Stimulated activated CD8-positive, alpha-beta memory T cell treated with anti-CD3 and anti-CD28 coated beads, Interleukin-4, amount 100 ng/mL, for 48 hours (primary cell): ENCODE measurements at regions not wholly inside any gene's neighbourhood (a gene's known extent, or its start where the extent isn't known, plus 50 kb on each side); places are given as distances from the start of the nearest gene placed in this dataset.

Experiments
- DNase-seq: peaks from one replicate; pipeline ENCODE4 v3.0.0-alpha.2; 2020

DNA sequence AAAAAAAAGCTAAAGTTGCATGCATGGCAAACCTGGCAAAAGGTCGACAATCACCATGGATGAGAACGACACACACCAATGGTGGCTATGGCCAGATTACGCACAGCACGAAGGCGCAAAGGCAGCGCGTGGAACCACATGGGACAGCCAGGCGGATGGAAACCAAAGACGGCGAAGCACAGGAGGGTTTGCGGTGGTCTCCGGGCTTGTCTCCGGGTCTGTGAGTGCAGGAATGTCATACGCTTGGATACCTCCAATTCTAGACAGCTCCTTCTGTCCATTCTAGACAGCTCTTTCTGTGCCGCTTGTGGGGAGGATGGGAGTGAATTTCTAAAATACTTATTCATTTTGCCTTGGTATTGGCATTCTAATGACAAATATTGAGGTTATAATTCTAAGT, 685.4 kb downstream of the BRD1 start:
- DNase-seq: no peak

GRCh38 chr22:49141761-49142160, 685.9 kb downstream of the BRD1 start:
- DNase-seq: no peak

DNA sequence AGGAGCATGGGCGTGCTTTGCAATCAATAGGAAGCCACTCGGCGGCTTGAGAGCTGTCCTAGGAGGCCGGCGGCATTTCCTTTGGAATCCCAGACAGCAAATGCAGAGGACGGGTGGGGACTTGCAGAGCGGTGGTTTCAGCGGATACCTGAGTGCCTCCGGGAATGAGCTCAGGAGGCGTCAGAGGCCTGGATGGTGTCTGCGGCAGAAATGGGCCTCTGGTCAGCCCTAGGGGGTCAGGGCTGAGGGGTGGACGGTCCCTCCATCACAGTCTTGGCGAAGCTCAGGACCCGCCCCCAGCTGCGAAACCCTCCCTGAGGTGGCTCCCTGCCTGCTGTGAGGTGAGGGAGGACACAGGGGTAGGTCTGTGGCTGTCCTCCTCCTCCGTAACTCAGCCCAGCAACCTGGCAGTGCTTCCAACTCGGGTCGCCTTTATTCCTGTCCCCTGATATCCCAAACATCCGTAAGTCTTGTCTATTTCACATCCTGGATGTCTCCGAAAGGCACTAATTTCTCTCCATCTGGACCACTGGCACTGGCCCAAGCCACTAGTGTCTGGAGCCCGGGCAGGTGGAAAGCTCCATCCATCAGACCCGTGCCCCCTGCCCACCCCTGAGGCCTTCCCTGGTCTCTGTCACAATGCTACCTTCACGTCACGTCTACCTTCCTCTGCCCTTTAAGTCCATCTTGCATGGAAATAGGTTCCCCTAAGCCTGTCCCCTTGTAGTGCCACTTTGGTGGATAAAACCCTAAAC, 686.6 kb downstream of the BRD1 start:
- no peak for DNase-seq

DNA sequence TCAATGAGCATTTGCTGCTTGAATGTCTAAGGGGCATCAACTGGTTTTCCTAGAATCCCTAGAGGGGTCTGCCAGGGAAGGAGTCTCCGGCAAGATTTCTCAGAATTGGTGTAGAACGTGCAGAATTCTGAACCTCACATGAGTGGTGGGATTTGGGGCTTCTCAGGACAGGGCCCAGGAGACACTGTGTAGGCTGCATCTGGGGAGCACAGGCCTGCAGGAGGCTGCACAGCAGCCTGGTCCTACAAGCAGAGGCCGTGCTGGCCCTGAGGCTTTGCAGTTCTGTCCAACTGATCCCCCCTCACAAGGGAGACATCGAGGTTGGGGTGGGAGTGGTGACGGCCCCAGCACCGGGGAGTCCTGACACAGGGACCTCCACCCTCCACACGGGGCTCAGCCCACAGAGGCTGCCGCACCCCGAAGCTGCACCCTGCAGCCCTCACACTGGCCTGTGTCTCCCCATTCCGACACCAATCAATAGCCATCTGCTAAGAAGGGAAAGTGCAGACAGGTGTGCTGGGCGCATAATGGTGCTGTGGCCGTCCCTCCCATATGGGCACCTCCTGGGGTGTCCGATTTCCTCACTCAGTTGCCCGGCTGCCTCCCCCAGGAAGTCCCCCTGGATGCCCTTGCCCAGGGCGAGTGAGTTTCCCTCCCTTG, 688.1 kb downstream of the BRD1 start:
- DNase-seq: no peak

GRCh38 chr22:49138250-49138790, 689.4 kb downstream of the BRD1 start:
- no peak for DNase-seq

GRCh38 chr22:49137206-49137840, 690.4 kb downstream of the BRD1 start:
- no peak for DNase-seq

GRCh38 chr22:49136816-49137180, 690.9 kb downstream of the BRD1 start:
- no peak for DNase-seq

GRCh38 chr22:49136041-49136815, 691.4 kb downstream of the BRD1 start:
- no peak for DNase-seq

DNA sequence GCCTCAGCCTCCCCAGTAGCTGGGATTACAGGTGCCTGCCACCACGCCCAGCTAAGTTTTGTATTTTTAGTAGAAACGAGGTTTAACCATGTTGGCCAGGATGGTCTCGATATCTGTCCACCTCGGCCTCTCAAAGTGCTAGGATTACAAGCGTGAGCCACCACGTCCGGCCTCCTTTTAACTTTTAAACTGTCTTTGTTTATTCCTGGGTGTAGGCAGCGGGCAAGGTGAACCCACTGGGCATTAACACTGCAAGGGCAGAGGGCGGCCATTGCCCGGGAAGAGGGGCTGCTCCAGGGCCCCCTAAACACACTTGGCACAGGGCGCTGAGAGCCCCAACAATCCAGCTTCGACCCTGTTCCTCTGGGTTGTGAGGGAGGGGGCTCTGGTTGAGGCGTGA, 693.6 kb downstream of the BRD1 start:
- no peak for DNase-seq

GRCh38 chr22:49133541-49133940, 694.1 kb downstream of the BRD1 start:
- DNase-seq: no peak

DNA sequence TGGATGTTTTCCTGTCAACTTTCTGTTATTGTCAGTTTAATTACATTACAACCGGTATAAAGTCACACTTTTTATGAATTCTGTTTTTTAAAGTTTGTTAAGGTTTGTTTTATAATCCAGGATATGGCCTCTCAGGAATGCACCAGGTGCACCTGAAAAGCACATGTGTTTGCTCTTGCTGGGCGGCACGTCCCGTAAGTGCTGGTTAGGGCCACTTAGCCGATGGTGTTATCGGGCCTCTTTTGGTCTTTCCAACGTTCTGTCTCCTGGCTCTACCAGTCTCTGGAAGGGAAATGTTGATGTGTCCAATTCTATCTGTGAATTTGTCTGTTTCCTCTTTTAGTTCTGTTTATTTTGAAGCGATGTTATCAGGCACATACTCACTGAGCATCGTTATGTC, 695.7 kb downstream of the BRD1 start:
- DNase-seq: no peak

GRCh38 chr22:49129736-49130135, 697.9 kb downstream of the BRD1 start:
- DNase-seq: no peak

DNA sequence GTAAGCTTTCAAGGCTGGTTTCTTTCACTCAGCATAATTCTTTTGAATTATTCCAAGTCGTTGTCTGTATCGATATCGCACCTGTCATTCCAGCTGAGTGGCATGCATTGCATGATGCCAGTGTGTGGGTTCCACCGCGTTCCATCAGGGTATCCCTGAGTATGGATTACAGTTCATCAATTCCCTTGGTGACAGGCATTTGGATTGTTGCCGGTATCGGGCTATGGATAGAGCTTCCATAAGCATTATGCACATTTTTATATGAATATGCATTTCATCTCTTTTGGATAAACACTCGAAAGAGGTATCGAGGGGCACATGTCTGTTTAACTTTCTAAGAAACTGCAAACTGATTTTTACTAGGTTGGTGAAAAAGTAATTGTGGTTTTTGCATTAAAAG, 698.8 kb downstream of the BRD1 start:
- DNase-seq: no peak

- no peak for DNase-seq
Observed at GRCh38 chr22:49124608-49125007, 703.1 kb downstream of the BRD1 start.

- DNase-seq: no peak
Observed at GRCh38 chr22:49123621-49124192, 704.0 kb downstream of the BRD1 start.

DNA sequence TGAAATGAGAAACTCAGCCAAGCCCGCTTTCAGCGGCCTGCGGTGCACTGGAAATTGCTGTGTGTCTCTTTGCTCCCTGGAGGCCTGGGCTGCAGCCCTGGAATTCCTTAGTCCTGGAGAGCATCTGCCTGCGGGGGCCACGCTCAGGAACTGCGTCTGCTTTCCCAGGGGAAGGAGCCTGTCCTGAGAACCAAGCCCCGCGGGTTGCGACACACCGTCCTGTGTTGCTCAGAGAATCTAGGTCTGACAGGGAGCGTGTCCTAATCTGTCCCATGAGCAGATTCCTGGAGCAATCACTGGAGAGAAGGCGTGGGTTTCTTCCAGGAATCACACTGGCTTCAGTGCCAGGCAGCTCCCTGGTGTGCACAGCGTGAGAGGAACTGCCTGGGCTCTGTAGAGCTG, 708.1 kb downstream of the BRD1 start:
- DNase-seq: no peak

- DNase-seq: no peak
Observed at GRCh38 chr22:49118065-49118464, 709.6 kb downstream of the BRD1 start.

DNA sequence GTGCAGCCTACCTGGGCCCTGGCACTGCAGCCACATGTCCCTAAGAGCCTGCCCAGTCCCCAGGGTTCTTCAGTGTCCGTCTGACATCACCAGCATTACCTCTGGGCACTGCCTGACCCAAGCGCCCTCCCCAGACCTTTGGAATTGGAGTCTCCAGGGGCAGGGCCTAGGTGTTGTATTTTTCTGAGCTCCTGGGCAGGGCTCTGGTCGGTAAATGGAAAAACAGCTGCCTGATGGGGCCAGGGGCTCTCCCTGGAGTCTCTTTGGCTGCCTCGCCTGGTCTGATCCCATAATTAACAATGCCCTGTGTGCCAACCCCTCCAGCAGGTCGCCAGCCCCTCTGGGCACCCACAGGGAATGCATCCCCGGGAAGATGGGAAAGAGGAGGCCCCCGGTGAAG, 710.2 kb downstream of the BRD1 start:
- DNase-seq: no peak

GRCh38 chr22:49116486-49117120, 711.1 kb downstream of the BRD1 start:
- no peak for DNase-seq

DNA sequence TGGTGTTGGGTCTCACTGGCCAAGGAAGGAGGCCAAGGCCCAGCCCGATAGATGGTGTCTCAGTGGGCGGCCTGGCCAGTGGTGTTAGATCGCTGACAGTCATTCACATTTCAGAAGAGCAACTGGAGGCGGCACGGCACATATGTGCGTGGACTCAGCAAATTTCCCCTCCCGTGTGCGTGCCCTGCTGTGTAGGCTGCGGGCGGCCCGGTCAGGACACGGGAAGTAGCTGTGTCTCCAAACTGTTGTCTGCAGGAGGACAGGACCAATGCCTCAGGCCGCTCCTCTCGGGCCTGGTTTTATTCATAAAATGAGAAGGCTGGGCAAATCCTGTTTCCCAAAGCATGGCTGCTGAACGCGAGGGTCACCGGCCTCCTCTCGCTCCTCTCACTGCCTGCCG, 711.7 kb downstream of the BRD1 start:
- no peak for DNase-seq

GRCh38 chr22:49115197-49115596, 712.5 kb downstream of the BRD1 start:
- DNase-seq: no peak

DNA sequence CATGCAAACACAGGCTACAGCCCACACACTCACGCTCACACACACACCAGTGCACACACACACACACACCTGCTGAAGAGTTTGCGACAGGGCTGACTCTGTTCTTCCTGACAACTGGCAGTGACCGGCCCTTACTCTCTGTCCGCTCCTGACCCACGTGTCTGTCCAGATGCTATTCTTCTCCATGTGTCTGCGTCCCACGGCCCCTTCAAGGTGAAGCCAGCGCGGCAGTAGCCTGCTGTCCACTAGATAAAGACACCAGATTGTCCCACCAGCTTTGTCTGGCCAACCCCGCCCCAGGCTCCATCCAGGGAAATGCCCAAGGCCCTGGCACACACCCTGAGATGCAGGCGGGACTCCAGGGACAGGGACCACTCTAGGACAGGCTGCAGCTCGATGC, 713.9 kb downstream of the BRD1 start:
- DNase-seq: no peak
